ENCODE measurements at regions not wholly inside any gene's neighbourhood (a gene's known extent, or its start where the extent isn't known, plus 50 kb on each side); places are given as distances from the start of the nearest gene placed in this dataset.
A peak's percentile ranks its signal among the peaks of the same experiment; 100 is the strongest.

DNA sequence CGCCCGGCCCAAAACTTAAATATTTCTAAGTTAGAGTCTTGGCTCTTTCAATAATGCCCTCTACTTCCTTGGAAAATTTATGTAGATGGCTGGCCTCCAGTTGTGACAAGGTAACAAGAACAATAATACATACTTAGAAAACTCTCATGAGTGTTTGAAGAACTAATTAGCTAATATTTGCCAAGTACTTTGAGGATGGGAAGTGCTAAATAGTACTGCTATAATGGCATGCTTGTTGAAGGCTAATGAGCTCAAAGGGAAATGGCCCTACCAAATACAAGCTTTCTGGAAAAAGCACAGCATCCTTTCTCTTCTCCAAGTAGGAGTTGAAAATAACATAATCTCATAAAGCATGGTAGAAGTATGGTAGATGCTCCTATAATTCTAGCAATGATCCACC is 1022.2 kb upstream of the PIK3C3 start:
- no peak for DNase-seq

DNA sequence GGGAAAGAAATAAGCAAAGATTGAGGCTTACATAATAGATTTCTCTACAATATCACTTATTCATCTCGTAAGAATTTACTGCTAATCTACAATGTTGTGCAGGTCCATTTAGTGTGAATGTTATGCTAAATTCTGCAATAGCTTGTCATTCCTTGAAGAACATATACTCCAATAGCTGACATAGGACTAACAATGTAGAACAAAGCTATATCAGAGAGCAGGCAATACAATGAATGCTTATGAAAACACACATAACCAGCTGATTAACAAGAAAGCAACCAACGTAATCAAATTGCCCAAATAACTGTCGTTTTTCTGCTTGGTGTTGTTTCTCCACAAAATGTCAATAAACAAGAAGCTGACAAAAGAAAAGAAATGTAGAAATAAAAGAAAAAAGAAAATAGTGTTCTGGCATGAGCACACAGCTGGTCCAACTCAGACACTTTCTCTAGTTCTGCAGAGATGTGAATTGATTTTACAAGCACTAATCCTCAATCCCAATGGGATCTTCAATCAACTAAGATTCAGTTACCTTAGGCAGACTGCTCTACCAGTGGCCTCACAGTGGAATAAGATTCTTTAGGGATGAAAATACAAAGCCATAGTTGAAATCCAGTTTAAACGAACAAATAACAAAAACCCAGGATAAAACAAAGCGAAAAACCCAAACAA is 1024.7 kb upstream of the PIK3C3 start:
- no peak for DNase-seq

DNA sequence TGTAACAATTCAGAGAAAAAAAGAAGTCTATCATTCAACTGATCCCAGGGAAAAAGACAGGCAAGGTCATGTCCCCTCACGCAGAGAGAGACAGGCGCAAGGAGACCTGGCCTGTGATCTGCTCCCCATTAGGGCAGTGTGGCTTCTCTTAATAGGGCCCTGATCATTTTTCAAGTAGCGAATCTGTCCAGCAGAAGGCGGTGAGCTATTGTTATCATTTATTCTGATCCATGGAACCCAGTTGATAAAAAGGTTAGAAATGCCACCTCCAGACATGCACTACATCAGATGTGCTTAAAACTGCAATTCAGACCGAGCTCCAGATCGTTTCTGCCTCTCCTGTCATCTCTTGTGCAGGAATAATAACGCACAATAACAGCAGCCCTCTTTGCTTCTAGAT is 1025.6 kb upstream of the PIK3C3 start:
- no peak for DNase-seq

DNA sequence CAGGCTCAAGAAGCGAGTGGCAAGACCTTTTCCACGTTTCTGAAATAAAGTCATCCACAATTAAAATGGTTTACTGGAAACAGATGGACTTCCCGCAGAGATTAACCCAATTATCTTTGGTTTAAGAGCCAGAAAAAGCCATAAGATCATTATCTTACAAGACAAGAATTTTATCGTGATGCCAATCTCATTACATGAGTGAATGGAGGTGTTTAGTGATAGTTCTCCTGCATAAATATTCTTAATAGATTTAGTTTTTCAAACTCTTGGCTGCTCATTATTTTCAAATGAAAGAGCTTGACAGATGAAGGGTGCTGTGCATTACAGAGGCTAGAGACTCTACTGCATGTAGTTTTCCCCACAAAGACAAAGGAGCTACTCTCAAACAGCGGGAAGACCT is 1028.4 kb upstream of the PIK3C3 start:
- DNase-seq = no peak

DNA sequence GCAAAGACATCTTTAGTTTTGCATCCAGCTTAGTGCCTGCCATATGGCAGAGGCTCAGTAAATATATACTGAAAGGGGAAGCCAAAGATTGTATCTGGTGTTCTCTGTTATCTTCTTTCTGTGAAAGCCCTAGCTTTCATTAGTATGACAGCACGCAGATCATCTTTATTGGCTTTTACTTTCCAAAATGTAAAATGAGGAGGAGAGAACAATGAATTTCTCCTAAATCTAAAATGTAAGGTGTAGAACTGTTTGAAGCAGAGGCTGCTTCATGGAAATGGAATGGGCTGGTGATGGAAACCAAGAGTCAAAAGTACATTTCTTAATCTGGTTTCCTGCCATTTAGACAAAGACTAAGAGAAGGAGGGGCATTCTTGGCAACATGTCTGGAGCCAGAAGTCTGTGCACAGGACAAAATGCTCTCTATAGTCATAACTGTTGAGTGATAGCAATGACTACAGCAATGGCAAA is 1029.9 kb upstream of the PIK3C3 start:
- no peak for DNase-seq

DNA sequence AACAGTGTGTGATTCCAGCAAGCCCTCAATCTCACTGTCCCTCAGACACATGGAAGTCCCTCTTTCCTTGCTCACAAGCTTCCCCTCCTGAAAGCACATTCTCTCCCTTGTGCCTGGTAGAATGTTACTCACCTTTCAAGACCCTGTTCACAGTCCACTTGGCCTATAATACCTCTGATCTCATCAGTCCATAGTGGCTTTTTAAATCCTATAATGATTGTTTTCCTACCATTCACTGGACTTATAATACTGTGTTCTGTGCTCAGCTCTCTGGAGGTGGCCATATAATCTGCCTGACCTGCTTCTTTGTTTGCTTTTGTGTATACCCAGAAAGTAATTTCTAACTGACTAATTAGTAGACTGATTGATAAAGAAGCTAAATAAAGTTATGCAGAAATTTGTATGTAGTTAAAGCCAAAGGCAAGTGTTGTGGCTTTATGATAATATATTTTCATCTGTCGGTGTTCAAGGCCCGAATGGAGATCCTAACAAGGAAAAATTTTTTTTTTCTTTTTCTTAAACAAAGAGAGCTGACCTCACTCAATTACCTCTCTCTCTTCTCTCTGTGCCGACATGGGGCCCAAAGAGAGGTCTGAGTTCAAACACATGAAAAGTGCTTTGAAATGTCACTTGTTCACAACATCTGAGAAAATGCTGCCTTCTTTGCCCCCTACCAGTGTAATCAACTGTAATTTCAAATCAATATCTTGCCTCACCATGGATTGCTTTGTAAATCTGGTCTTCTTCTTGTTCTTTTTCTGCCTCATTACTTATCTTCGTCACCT is 1033.0 kb upstream of the PIK3C3 start:
- no peak for DNase-seq

DNA sequence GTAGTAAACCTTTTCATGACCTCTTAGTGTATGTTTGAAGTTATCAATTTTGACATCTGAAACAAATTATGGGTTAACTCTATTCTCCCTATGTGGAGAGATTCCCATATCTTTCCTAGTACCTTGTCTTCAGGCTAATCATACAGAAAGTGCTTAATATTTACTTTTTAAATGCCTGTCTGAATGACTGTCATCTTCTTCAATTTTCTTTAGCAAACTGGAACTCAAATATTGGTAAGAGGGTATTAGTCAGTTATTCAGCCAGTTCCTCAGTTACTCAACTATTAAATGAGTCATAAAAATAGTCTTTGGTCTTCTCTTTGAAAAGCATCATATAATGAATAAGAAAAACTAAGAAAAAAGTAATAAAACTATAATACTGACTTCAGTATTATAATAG is 1038.0 kb upstream of the PIK3C3 start:
- no peak for DNase-seq

DNA sequence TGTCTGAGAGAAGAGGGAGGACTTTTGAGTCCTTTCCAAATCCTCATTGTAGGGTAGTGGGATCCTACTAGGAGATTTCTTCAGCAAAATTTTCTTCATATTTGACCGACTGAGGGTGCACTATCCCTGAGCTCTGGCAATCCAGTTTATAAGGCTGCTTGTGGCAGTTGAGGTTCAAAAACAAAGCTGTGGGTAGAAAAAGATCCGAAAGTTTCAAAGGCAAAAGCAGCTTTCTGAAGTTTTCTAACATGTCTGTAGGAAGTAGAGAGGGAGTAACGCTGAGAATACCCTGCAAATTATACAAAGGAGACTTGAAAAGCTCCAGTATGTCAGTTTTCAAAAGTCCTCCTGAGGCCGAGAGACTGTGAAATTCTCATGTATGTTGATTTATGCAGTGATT is 1039.3 kb upstream of the PIK3C3 start:
- DNase-seq = no peak

DNA sequence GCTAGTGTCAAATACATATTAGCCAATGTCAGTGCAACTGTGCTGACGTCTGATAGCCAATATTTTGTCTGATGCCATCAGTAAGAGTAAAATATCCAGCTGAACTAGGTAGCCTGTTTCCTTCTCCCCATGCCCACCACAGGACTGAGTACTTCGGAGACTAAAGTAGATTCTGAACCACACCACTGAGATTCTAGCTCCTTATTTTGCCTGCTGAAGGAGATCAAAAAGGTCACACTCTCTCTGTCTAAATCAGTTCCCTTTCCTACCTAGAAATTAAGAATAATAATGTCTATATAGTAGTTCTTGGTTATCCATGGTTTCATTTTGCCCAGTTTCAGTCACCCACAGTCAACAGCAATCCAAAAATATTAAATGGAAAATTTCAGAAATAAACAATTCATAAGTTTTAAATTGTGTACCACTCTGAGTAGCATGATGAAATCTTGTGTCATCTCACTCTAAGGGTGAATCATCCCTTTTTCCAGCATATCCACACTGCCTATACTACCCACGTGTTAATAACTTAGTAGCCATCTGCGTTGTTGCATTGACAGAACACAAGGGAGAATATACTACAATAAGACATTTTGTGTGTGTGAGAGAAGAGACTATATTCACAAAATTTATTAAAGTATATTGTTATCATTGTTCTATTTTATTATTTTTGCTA is 1043.3 kb upstream of the PIK3C3 start:
- no peak for DNase-seq

DNA sequence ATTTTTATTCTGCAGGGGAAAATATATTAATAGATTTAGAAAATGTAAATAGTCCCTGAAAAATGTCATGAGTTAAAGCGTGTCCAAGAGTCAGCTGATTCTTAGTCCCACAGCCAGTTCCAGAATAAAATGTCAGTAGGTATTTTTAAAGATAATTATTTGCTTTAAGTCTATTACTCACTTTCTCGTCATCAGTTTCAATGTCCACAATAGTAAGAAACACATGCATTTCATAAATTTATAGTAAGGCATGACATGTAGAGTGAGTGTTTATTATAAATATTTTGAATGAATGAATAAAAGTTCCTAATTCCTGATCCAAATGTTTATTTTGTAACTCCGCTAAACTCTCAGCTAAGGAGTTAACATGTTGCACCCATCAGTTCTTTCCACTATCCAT is 1044.0 kb upstream of the PIK3C3 start:
- DNase-seq = no peak

DNA sequence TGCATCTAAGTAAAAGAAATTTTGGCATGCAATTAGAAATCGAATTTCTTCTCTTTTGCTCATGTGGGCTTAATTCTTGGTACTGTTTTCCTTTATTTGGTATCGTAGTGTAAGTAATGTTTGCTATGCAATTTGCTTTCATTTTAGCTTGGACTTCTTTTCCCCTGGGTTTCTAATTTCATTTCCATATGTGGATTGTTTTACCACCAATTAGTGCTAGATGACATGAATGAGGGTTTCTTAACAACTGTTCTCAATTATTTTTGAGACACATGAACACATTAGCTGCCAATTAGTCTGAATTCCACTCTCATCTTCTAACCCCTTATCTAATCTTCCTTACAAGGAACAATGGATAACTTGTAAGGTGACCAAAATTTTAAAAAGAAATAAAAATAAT is 1047.2 kb upstream of the PIK3C3 start:
- DNase-seq = no peak

DNA sequence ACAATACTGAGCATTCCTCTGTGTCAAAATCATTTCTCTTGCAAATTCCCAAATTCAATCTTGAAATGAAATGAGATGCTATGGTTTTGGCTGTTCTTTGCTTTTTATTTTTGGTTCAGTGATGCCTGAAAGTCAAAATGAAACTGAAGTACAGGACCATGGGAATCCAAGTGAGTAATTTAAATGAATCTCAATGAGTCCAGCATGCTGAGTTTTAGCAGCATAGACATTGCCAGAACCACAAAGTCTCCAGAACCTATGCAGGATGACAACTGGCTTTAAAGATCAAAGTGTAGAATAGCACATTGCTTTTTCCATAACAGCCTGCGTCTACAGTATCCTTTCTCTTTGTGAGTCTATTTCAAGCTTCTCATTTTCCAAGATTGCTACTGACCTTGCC is 1050.7 kb upstream of the PIK3C3 start:
- peak; percentile 11 for DNase-seq

DNA sequence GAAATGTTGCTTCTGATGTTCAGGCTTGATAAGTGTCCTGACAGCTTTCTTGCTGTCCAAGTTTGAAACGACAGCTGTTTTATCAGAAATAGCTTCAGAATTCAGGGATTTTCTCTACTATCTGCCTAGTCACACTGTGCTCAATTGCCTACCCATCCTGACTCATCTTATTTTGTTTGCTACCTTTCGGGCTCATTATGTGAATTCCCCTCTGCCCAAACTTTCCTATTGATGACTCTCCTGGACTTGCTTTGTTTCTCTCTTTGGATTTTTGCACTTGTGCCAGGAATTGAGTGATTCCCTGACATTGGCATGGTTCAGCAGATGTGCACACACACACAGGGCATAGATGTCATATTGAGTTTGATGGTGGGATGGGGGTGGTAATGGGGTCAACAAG is 1052.6 kb upstream of the PIK3C3 start:
- DNase-seq = no peak

DNA sequence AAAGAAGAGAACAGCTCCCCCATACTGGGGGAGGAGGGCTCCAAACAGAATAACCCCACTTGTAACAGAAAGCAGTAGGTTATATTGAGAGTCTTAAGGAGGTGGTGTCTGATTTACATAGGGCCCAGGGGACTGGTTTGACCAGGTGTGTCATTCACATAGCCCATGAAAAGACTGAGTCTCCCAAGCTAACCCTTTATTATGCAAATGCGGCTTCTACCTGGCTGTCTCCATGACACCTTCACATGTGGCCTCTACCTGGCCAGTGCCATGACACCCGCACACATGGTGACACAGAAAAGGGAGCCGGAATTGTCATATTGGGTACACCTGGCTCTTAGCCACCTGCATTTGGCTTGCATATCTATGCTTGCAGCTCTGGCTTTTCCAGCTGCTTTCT is 1057.2 kb upstream of the PIK3C3 start:
- DNase-seq = no peak

DNA sequence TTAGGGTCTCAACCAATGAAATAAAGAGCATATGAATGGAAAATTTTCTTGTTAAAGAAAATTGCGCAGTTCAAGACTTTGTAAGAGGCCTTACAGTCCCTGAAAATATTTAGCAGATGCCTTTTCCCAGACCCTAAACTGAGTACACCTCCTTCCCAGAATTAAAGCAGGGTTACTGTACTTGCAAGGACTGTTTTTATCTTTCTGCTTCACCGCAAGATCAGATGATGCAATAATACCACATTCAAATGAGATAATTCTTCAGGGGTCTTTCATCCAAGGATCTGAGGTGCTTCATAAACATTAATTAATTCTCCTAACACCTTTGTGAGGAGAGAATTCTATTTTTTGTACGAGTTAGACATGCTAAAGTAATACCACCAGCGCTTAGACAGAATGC is 1071.8 kb upstream of the PIK3C3 start:
- no peak for DNase-seq

DNA sequence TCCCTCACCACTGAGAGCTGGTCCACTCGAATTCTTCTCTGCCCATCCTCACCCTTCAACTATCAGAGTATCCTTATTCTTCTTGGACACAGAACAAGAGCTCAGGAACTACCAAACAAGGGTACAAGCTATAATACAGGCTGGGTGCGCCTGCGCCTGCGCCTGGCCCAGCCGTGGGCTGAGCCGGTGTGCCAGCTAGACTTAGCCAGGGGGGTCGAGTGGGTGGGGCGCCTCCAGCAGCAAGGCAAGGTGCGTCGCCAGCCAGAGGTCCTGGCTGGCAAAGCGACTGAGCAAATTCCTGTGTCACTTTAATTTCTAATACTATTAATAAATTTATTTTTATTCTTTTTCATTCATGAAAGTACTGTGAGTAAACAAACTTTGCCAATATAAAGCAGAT is 1072.6 kb upstream of the PIK3C3 start:
- DNase-seq = no peak

DNA sequence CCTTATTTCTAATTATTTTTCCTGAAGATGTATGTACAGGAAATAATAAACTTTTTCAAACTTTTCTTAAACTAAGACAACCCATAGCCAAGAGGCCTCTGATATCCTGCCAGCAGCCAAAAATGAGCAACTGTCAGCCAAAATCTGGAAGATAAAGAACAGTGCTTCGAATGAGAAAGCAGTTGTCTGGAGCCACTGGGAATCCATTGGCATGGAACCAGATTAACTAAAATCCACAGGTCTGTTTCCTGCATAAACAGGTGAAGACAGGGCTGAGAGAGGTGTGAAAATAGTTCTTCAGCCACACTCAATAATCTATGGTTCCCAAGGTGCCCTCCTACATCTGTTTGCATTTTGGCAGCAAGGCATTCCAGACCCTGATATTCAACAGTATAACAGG is 1076.7 kb upstream of the PIK3C3 start:
- no peak for DNase-seq

DNA sequence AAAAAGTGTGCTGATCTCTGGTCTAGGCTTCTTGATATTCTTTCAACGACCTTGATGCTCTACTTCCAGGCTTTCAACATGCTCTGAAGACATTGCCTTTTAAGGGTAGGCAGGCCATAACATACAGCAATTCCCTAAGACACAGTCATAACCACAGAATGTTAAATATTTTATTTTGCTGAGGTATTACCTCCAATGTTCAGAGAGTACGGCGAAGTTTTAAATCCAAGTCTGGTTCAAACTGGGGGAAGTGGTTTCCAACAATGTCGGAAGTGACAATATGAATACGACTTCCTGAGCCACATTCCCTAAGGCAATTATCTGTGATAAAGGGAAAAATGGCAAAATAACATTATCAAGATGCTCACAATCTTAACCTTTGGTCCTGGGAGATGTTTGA is 1077.9 kb upstream of the PIK3C3 start:
- no peak for DNase-seq

DNA sequence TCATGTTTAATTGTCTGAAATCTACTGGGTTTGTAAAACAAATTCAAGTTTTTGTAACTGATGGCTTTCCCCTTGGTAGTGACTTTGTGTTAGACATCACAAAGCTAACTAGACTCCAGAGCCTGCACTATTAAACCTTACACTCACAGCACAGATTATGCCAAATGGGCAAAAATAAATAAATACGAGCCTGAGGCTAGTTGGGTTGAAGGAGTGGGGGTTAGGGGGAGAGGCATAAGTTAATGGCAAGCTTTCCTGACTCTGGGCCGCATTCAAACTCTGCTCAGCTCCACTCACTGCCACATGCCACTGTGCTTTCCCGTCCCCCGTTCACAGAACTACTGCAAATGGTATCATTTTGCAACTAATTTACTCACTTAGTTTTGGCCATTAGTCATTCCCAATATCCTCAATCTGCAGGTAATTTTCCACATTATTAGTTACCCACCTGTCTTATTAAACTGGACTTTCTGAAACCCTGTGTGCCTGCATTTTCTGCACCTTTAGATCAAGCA is 1079.9 kb upstream of the PIK3C3 start:
- no peak for DNase-seq

DNA sequence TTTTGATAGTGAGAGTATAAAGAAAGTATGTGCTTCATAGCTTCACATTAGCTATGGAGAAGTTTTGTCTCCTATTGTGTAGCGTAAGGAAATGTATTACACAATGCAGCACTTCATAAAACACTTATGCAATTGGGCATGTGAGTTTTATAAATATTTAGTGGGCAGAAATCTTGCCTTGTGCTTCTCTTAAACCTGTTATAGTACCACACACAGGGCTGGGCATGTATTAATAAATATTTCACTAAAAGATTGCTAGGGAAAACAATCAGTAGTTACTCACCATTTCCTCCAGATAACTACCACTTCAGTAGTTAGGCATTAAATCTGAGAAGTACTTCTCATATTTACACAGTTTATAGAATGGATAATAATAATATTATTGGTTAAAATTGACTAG is 1080.8 kb upstream of the PIK3C3 start:
- DNase-seq = no peak

DNA sequence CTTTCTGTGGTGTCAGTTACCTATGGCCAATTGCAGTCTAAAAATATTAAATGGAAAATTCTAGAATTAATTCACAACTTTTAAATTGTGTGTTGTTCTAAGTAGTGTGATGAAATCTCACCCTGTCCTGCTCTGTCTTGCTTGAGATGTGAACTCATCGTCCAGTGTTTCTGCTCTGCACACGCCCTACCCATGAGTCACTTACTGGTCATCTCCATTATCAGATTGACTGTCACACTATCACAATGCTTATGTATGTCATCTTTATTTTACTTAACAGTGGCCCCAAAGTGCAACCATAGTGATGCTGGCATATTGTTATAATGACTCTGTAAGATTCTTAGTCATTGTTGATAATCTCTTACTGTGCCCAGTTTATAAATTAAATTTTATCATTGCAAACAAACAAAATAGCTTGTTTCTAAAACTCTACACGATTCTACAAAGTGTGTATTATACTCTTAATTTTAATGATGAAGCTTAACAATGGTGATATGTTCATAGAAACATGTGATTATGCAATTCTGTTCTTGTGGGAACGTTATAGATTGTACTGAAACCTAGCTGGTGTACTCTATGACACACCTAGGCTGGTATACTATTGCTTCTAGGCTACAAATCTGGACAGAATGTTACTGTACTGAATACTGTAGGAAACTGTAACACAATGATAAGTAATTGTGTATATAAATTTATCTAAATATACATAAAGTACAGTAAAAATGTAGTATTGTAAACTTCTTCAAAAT is 1086.8 kb upstream of the PIK3C3 start:
- no peak for DNase-seq

DNA sequence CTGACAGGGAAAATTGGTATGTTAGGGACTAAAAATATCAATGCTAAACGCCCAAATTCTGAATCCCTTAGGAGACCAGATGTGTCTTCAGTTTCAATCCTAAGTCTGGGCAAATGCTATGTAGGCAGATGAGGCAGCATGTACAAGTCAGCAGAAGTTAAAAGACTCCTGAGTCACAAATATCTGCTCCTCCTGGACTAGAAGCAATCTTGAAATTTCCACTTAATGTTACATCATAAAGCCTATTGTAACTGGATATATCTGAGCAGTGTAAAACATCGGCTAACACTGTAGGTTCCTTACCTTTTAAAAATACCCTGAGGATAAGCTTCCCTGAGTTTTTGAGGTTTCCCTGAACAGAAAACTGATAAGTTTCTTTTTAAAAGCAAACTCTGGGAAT is 1087.6 kb upstream of the PIK3C3 start:
- peak; percentile 3 for DNase-seq

DNA sequence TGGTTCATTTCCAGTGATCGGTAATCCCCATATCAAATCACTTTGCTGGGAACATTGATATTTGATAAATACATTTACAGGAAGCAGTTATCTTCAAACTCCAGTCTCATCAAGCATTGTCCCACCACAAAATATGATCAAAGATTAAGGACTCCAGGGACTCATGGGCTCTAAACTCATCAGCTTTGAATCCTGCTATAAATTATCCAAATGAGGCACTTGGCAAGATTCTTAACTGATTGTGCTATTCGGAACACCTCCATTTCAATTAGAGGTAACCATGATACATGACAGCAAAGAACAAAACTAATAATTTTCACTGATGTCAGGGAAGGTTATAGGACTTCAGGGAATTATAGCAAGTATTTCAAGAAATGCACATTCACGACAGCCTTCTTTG is 1088.1 kb upstream of the PIK3C3 start:
- no peak for DNase-seq

Measured in hindlimb muscle (tissue), 1 donor.